Right atrium auricular region (tissue), 2 donors: ENCODE measurements at regions not wholly inside any gene's neighbourhood (a gene's known extent, or its start where the extent isn't known, plus 50 kb on each side); places are given as distances from the start of the nearest gene placed in this dataset.

Experiments
- DNase-seq: peaks from one replicate; pipeline ENCODE4 v3.0.0-alpha.2; 2019; ENCODE audit warnings: low spot score
- H3K27ac ChIP-seq, 2 donors: fragments of 200-600 bp; sonication (generic); 1 replicate in 1 of 2; 2 replicates in 1 of 2; pipeline ENCODE4 v1.5.1; 2016 to 2019
- H3K27me3 ChIP-seq, 2 donors: fragments of 200-600 bp; sonication (generic); one replicate each; pipeline versions ENCODE4 v1.5.1 to v1.6.0; 2017 to 2019
- H3K36me3 ChIP-seq: fragments of 200-600 bp; sonication (generic); one replicate; pipeline ENCODE4 v1.5.1; 2016
- H3K4me1 ChIP-seq, 2 donors: fragments of 200-600 bp; sonication (generic); one replicate each; pipeline versions ENCODE4 v1.5.1 to v1.6.0; 2017 to 2019
- H3K4me3 ChIP-seq, 2 donors: fragments of 200-600 bp; sonication (generic); 1 replicate in 1 of 2; 2 replicates in 1 of 2; pipeline ENCODE4 v1.5.1; 2017 to 2019; ENCODE audit warnings: mild to moderate bottlenecking in 1 of 2, moderate library complexity in 1 of 2
- H3K9me3 ChIP-seq, 2 donors: fragments of 200-600 bp; sonication (generic); one replicate each; pipeline ENCODE4 v1.5.1; 2019
- CTCF ChIP-seq, 2 donors: fragments of 200-600 bp; sonication (generic); IDR thresholded peaks; one replicate each; pipeline ENCODE4 v1.5.1; 2019; ENCODE audit warnings: antibody characterized with exemption in 2 of 2

GRCh38 chr1:219430419-219430818 is 182.5 kb downstream of the ZC3H11B start:
- no peak for DNase-seq
- H3K4me3 ChIP-seq = no peak overlapping the region
- TF ChIP-seq CTCF (IDR thresholded peaks at IDR 0.05) = no peak

GRCh38 chr1:219428651-219429050 is 184.3 kb downstream of the ZC3H11B start:
- Histone ChIP-seq H3K27me3 (no peaks in the 10 kb centered on the region), H3K4me3 (no peak overlapping the region), H3K36me3 (no peaks in the 10 kb centered on the region), H3K9me3 (no peaks in the 10 kb centered on the region), H3K4me1 (peaks cover 0 to 13% of the 10 kb centered on the region in 2 donors), H3K27ac (no peak overlapping the region)
- no peak for DNase-seq
- TF ChIP-seq CTCF (IDR thresholded peaks at IDR 0.05) = no peak

More at GRCh38 chr1:219430419-219430818, 182.5 kb downstream of the ZC3H11B start:
- Histone ChIP-seq H3K27ac (no peak overlapping the region), H3K9me3 (no peaks in the 10 kb centered on the region), H3K27me3 (no peaks in the 10 kb centered on the region), H3K36me3 (no peaks in the 10 kb centered on the region), H3K4me1 (peaks cover 0 to 13% of the 10 kb centered on the region in 2 donors)

GRCh38 chr1:219427989-219428388 is 184.9 kb downstream of the ZC3H11B start:
- Histone ChIP-seq H3K36me3 (no peaks in the 10 kb centered on the region), H3K27me3 (no peaks in the 10 kb centered on the region), H3K4me3 (no peak overlapping the region), H3K9me3 (no peaks in the 10 kb centered on the region), H3K27ac (no peak overlapping the region), H3K4me1 (peaks cover 0 to 7% of the 10 kb centered on the region in 2 donors)
- no peak for TF ChIP-seq CTCF (IDR thresholded peaks at IDR 0.05)
- no peak for DNase-seq

GRCh38 chr1:219427403-219427802 is 185.5 kb downstream of the ZC3H11B start:
- no peak for DNase-seq
- Histone ChIP-seq H3K9me3 (no peaks in the 10 kb centered on the region), H3K27me3 (no peaks in the 10 kb centered on the region), H3K27ac (no peak overlapping the region), H3K4me1 (peaks cover 0 to under 1% of the 10 kb centered on the region in 2 donors), H3K4me3 (no peak overlapping the region), H3K36me3 (no peaks in the 10 kb centered on the region)
- no peak for TF ChIP-seq CTCF (IDR thresholded peaks at IDR 0.05)

- no peak for DNase-seq
Observed at GRCh38 chr1:219422811-219423598, 189.9 kb downstream of the ZC3H11B start.

More at GRCh38 chr1:219422811-219423598, 189.9 kb downstream of the ZC3H11B start:
- H3K9me3 ChIP-seq = no peaks in the 10 kb centered on the region
- H3K4me3 ChIP-seq = no peak overlapping the region
- no peak for TF ChIP-seq CTCF (IDR thresholded peaks at IDR 0.05)
- H3K4me1 ChIP-seq = no peaks in the 10 kb centered on the region
- H3K27me3 ChIP-seq = no peaks in the 10 kb centered on the region
- no peak overlapping the region for H3K27ac ChIP-seq
- no peaks in the 10 kb centered on the region for H3K36me3 ChIP-seq
